BLaER1 treated with 17β-estradiol and CSF1 and Interleukin-3, amounts not matched to agents 10 nM and 100 nM (cell line): ENCODE measurements at regions not wholly inside any gene's neighbourhood (a gene's known extent, or its start where the extent isn't known, plus 50 kb on each side); places are given as distances from the start of the nearest gene placed in this dataset.

Experiments used
- H3K27ac ChIP-seq, 11 experiments: shearing (Covaris generic); formaldehyde crosslinking; 2 replicates each; pipeline ENCODE4 v1.8.1; 2022
- H3K27me3 ChIP-seq, 11 experiments: shearing (Covaris generic); formaldehyde crosslinking; 2 replicates each; pipeline ENCODE4 v1.8.1; 2022
- H3K36me3 ChIP-seq, 11 experiments: shearing (Covaris generic); formaldehyde crosslinking; 2 replicates each; pipeline ENCODE4 v1.8.1; 2022
- H3K4me1 ChIP-seq, 10 experiments: shearing (Covaris generic); formaldehyde crosslinking; 2 replicates each; pipeline ENCODE4 v1.8.1; 2022
- H3K4me2 ChIP-seq, 11 experiments: shearing (Covaris generic); formaldehyde crosslinking; 2 replicates each; pipeline ENCODE4 v1.8.1; 2022
- H3K4me3 ChIP-seq, 10 experiments: shearing (Covaris generic); formaldehyde crosslinking; 2 replicates each; pipeline ENCODE4 v1.8.1; 2022
- H3K9ac ChIP-seq, 11 experiments: shearing (Covaris generic); formaldehyde crosslinking; 2 replicates each; pipeline ENCODE4 v1.8.1; 2022
- H3K9me3 ChIP-seq, 11 experiments: shearing (Covaris generic); formaldehyde crosslinking; replicated peaks in 1 of 11; 2 replicates each; pipeline ENCODE4 v1.8.1; 2022
- H4K20me1 ChIP-seq, 11 experiments: shearing (Covaris generic); formaldehyde crosslinking; 2 replicates each; pipeline ENCODE4 v1.8.1; 2022
- Cebpa-rat ChIP-seq, 11 experiments: shearing (Covaris generic); IDR thresholded peaks; 2 replicates each; pipeline ENCODE4 v1.8.1; 2022

- Histone ChIP-seq H3K27ac (no peak overlapping the region), H3K9me3 (no peaks in the 10 kb centered on the region), H3K4me1 (peaks cover 0 to 5% (median 2%) of the 10 kb centered on the region in 10 experiments; a peak in 9 of 20 replicates), H3K27me3 (no peaks in the 10 kb centered on the region), H4K20me1 (no peaks in the 10 kb centered on the region), H3K36me3 (no peaks in the 10 kb centered on the region), H3K4me3 (no peak overlapping the region), H3K4me2 (no peak overlapping the region), H3K9ac (no peak overlapping the region)
- TF ChIP-seq Cebpa-rat (IDR thresholded peaks at IDR 0.05) = no peak
Measured at GRCh38 chr1:38305666-38306065, 259.1 kb upstream of the POU3F1 start.

GRCh38 chr1:38303843-38304242 lies 257.2 kb upstream of the POU3F1 start:
- H3K4me2 ChIP-seq = no peak overlapping the region
- H4K20me1 ChIP-seq = no peaks in the 10 kb centered on the region
- H3K9ac ChIP-seq = no peak overlapping the region
- H3K27ac ChIP-seq = no peak overlapping the region
- no peak overlapping the region for H3K4me3 ChIP-seq
- no peaks in the 10 kb centered on the region for H3K36me3 ChIP-seq
- no peaks in the 10 kb centered on the region for H3K27me3 ChIP-seq
- TF ChIP-seq Cebpa-rat (IDR thresholded peaks at IDR 0.05) = no peak
- H3K4me1 ChIP-seq = peaks cover 3 to 18% (median 15%) of the 10 kb centered on the region in 10 experiments; a peak in 17 of 20 replicates
- no peaks in the 10 kb centered on the region for H3K9me3 ChIP-seq

- Histone ChIP-seq H3K36me3 (no peaks in the 10 kb centered on the region), H3K4me2 (peak overlapping the region in 4 of 11 experiments; percentile 4 to 56 (median 46); a peak in 3 of 22 replicates), H3K4me1 (peaks cover 21 to 43% (median 32%) of the 10 kb centered on the region in 10 experiments; a peak in 19 of 20 replicates), H3K27ac (no peak overlapping the region), H4K20me1 (no peaks in the 10 kb centered on the region), H3K9ac (no peak overlapping the region), H3K27me3 (no peaks in the 10 kb centered on the region), H3K9me3 (no peaks in the 10 kb centered on the region), H3K4me3 (no peak overlapping the region)
- no peak for TF ChIP-seq Cebpa-rat (IDR thresholded peaks at IDR 0.05)
Measured at GRCh38 chr1:38301040-38301439, 254.4 kb upstream of the POU3F1 start.

GRCh38 chr1:38300616-38301015 lies 254.0 kb upstream of the POU3F1 start:
- Histone ChIP-seq H3K4me1 (peaks cover 21 to 43% (median 32%) of the 10 kb centered on the region in 10 experiments; a peak in 19 of 20 replicates), H3K9ac (no peak overlapping the region), H3K9me3 (no peaks in the 10 kb centered on the region), H3K27me3 (no peaks in the 10 kb centered on the region), H3K4me2 (peak overlapping the region in 8 of 11 experiments; percentile 4 to 56 (median 46); a peak in 13 of 22 replicates), H4K20me1 (no peaks in the 10 kb centered on the region), H3K27ac (no peak overlapping the region), H3K4me3 (no peak overlapping the region), H3K36me3 (no peaks in the 10 kb centered on the region)
- TF ChIP-seq Cebpa-rat (IDR thresholded peaks at IDR 0.05) = no peak

- Histone ChIP-seq H3K4me1 (peaks cover 21 to 43% (median 32%) of the 10 kb centered on the region in 10 experiments; a peak in 19 of 20 replicates), H3K9me3 (no peaks in the 10 kb centered on the region), H4K20me1 (no peaks in the 10 kb centered on the region), H3K4me2 (peak overlapping the region; percentile 28 to 72 (median 53)), H3K36me3 (no peaks in the 10 kb centered on the region), H3K27me3 (no peaks in the 10 kb centered on the region), H3K27ac (peak overlapping the region in 2 of 11 experiments; percentile 18; a peak in 1 of 22 replicates), H3K4me3 (no peak overlapping the region), H3K9ac (no peak overlapping the region)
- no peak for TF ChIP-seq Cebpa-rat (IDR thresholded peaks at IDR 0.05)
Measured at GRCh38 chr1:38297842-38298241, 251.2 kb upstream of the POU3F1 start.

GRCh38 chr1:38297246-38297645 lies 250.7 kb upstream of the POU3F1 start:
- TF ChIP-seq Cebpa-rat (IDR thresholded peaks at IDR 0.05) = no peak

GRCh38 chr1:38296047-38296446 lies 249.5 kb upstream of the POU3F1 start:
- TF ChIP-seq Cebpa-rat (IDR thresholded peaks at IDR 0.05) = no peak
- Histone ChIP-seq H3K36me3 (no peaks in the 10 kb centered on the region), H3K27me3 (no peaks in the 10 kb centered on the region), H4K20me1 (no peaks in the 10 kb centered on the region), H3K4me3 (no peak overlapping the region), H3K9me3 (no peaks in the 10 kb centered on the region), H3K9ac (no peak overlapping the region), H3K4me1 (peaks cover 21 to 51% (median 33%) of the 10 kb centered on the region in 10 experiments; a peak in 19 of 20 replicates), H3K27ac (no peak overlapping the region), H3K4me2 (no peak overlapping the region)

More at GRCh38 chr1:38297246-38297645, 250.7 kb upstream of the POU3F1 start:
- Histone ChIP-seq H3K4me3 (no peak overlapping the region), H3K9me3 (no peaks in the 10 kb centered on the region), H3K4me1 (peaks cover 21 to 43% (median 32%) of the 10 kb centered on the region in 10 experiments; a peak in 19 of 20 replicates), H4K20me1 (no peaks in the 10 kb centered on the region), H3K27ac (no peak overlapping the region), H3K9ac (no peak overlapping the region), H3K27me3 (no peaks in the 10 kb centered on the region), H3K36me3 (no peaks in the 10 kb centered on the region), H3K4me2 (peak overlapping the region; percentile 28 to 72 (median 53))

GRCh38 chr1:38293567-38293966 lies 247.0 kb upstream of the POU3F1 start:
- Histone ChIP-seq H3K9me3 (no peaks in the 10 kb centered on the region), H3K27me3 (no peaks in the 10 kb centered on the region), H3K4me3 (no peak overlapping the region), H3K9ac (no peak overlapping the region), H3K27ac (no peak overlapping the region), H3K36me3 (no peaks in the 10 kb centered on the region), H3K4me2 (no peak overlapping the region), H4K20me1 (no peaks in the 10 kb centered on the region), H3K4me1 (peaks cover 14 to 30% (median 17%) of the 10 kb centered on the region in 10 experiments; a peak in 19 of 20 replicates)
- no peak for TF ChIP-seq Cebpa-rat (IDR thresholded peaks at IDR 0.05)

- Histone ChIP-seq H3K27me3 (no peaks in the 10 kb centered on the region), H3K9ac (no peak overlapping the region), H3K9me3 (no peaks in the 10 kb centered on the region), H3K4me2 (no peak overlapping the region), H3K4me3 (no peak overlapping the region), H3K4me1 (peaks cover 8 to 24% (median 12%) of the 10 kb centered on the region in 10 experiments; a peak in 19 of 20 replicates), H4K20me1 (no peaks in the 10 kb centered on the region), H3K36me3 (no peaks in the 10 kb centered on the region), H3K27ac (no peak overlapping the region)
- no peak for TF ChIP-seq Cebpa-rat (IDR thresholded peaks at IDR 0.05)
Measured at GRCh38 chr1:38292969-38293368, 246.4 kb upstream of the POU3F1 start.

GRCh38 chr1:38291906-38292521 lies 245.4 kb upstream of the POU3F1 start:
- peaks cover 0 to 15% (median 2%) of the 10 kb centered on the region in 10 experiments; a peak in 10 of 20 replicates for H3K4me1 ChIP-seq
- H4K20me1 ChIP-seq = no peaks in the 10 kb centered on the region
- no peak overlapping the region for H3K27ac ChIP-seq
- no peak overlapping the region for H3K9ac ChIP-seq
- no peaks in the 10 kb centered on the region for H3K27me3 ChIP-seq
- peak overlapping the region in 2 of 11 experiments; percentile 1 to 8; a peak in 1 of 22 replicates for H3K4me2 ChIP-seq
- no peaks in the 10 kb centered on the region for H3K36me3 ChIP-seq
- H3K4me3 ChIP-seq = no peak overlapping the region
- H3K9me3 ChIP-seq = no peaks in the 10 kb centered on the region
- TF ChIP-seq Cebpa-rat (IDR thresholded peaks at IDR 0.05) = no peak
